AG09309 (cell line): ENCODE measurements at regions not wholly inside any gene's neighbourhood (a gene's known extent, or its start where the extent isn't known, plus 50 kb on each side); places are given as distances from the start of the nearest gene placed in this dataset.

Source experiments
- DNase-seq: peaks from one replicate; pipeline ENCODE4 v3.0.0-alpha.2; 2010; ENCODE audit warnings: low read depth
- H3K4me3 ChIP-seq: 2 replicates; pipeline ENCODE4 v1.5.1; 2011; ENCODE audit warnings: mild to moderate bottlenecking, low read depth, low read length, moderate library complexity; ENCODE audit not compliant: control insufficient read depth
- CTCF ChIP-seq: IDR thresholded peaks from 2 replicates; pipeline ENCODE4 v1.5.1; 2011; ENCODE audit warnings: mild to moderate bottlenecking, low read depth, low read length, inconsistent platforms; ENCODE audit not compliant: insufficient read depth, control insufficient read depth; ENCODE audit errors: missing control alignments

- no peak for DNase-seq
These were observed 101.6 kb upstream of the MAP9 start for GRCh38 chr4:155478336-155478835.

DNA sequence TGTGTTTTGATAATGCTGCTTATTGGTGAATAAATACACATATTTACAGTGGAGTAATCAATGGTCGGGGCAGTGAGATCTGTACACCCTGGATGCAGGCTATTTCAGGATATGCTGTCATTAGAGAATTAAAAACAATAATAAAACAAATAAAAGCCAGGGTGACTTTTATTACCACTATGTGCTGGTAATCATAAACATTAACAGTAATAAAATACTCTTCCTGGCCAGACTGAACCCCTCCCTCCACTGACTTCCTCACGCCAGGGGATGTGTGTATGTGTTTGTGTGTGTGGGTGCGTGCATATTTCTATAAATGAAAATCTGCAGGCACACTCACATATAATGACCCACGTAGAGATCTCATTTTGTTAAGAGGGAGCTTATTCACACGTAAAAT lies 98.0 kb upstream of the MAP9 start:
- H3K4me3 ChIP-seq: no peak overlapping the region
- DNase-seq: no peak
- no peak for TF ChIP-seq CTCF

More at GRCh38 chr4:155478336-155478835, 101.6 kb upstream of the MAP9 start:
- TF ChIP-seq CTCF: no peak
- no peak overlapping the region for H3K4me3 ChIP-seq

DNA sequence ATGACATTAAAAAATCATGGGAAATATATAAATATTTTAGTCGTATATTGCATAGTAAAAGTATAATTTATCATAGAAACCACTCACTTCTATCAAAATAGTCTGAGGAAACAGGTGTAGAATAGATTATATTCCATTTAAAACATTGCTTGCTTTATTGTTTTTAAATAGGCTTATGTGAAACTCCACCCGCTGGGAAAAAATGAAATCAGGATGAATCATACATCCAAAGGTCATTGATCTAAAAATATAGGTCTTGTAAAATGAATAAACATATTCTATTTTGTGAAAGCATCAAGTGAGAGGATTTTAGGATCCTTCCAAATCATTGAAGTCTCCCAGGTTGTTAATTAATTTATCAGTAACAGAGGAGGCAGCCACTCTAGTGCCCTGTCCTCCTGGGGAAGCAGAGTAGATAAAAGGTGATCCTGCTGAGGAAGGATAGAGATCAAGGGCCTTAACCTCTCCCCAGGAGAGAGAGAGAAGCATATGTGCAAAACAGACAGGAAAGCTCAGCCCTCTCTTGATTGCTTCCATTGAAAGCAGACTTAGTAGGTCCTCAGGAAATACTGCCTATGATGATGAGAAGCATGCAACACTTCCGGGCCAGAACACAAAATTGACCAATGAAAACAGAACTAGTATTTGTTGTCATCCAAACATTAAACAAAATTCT lies 96.8 kb upstream of the MAP9 start:
- no peak overlapping the region for H3K4me3 ChIP-seq
- TF ChIP-seq CTCF: no peak
- DNase-seq: no peak

GRCh38 chr4:155468282-155468681 lies 91.5 kb upstream of the MAP9 start:
- no peak for TF ChIP-seq CTCF
- no peak for DNase-seq
- H3K4me3 ChIP-seq: no peak overlapping the region

DNA sequence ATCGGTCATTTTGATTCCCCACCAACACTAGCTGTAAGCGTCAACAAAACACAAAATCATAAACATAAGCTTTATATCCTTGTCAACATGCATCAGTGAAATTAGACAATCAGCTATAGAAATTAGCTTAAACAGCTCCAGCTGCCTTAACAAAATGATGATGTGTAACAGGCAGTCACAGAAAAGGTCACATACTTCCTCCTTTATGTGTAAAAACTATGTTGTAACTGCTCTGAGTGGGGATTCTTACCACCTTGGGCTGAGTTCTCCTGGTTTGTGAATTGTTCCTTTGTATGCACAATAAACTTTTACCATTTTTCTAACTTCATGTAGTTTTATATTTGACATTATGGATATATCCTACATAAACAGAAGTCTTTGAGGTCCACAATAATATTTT lies 73.9 kb upstream of the MAP9 start:
- H3K4me3 ChIP-seq: no peak overlapping the region
- TF ChIP-seq CTCF: no peak
- no peak for DNase-seq

GRCh38 chr4:155445306-155445705 lies 68.5 kb upstream of the MAP9 start:
- DNase-seq: no peak
- no peak overlapping the region for H3K4me3 ChIP-seq
- no peak for TF ChIP-seq CTCF
